HG03108 (cell line): ENCODE measurements at regions not wholly inside any gene's neighbourhood (a gene's known extent, or its start where the extent isn't known, plus 50 kb on each side); places are given as distances from the start of the nearest gene placed in this dataset.
"Not testable (repeated sequence)": the region's sequence is repeated elsewhere in the genome, so short reads cannot be mapped to it uniquely, and the experiment has no call there.

Experiments
- ATAC-seq: cut with Tn5 transposase; IDR thresholded peaks from one replicate; pipeline ENCODE4 v1.9.1; 2021; ENCODE audit warnings: moderate library complexity; ENCODE audit not compliant: unreplicated experiment

GRCh38 chr14:95597784-95598211, 62.9 kb downstream of the GLRX5 start:
- no peak for ATAC-seq

- no peak for ATAC-seq
Observed at GRCh38 chr14:95601650-95602049, 66.8 kb downstream of the GLRX5 start.

- no peak for ATAC-seq
Observed at GRCh38 chr14:95603415-95603814, 68.6 kb downstream of the GLRX5 start.

- ATAC-seq: no peak
Observed at GRCh38 chr14:95606266-95606665, 71.4 kb downstream of the GLRX5 start.

- no peak for ATAC-seq
Observed at GRCh38 chr14:95608637-95609235, 73.9 kb downstream of the GLRX5 start.

- peak; percentile 49 for ATAC-seq
Observed at GRCh38 chr14:95609398-95609990, 74.6 kb downstream of the GLRX5 start.

GRCh38 chr14:95611293-95611880, 74.8 kb upstream of the TCL1B start:
- ATAC-seq: peak; percentile 61

GRCh38 chr14:95614349-95614748, 71.9 kb upstream of the TCL1B start:
- no peak for ATAC-seq

- ATAC-seq: no peak
Observed at GRCh38 chr14:95616745-95617144, 69.5 kb upstream of the TCL1B start.

- no peak for ATAC-seq
Observed at GRCh38 chr14:95619785-95620417, 66.3 kb upstream of the TCL1B start.

- ATAC-seq: no peak
Observed at GRCh38 chr14:95620659-95621059, 65.6 kb upstream of the TCL1B start.

GRCh38 chr14:95623195-95623594, 63.0 kb upstream of the TCL1B start:
- ATAC-seq: no peak

GRCh38 chr14:95625710-95626109, 60.5 kb upstream of the TCL1B start:
- ATAC-seq: not testable (repeated sequence)

GRCh38 chr14:95635051-95635450, 51.2 kb upstream of the TCL1B start:
- ATAC-seq: no peak
